GM19467 (cell line): ENCODE measurements at regions not wholly inside any gene's neighbourhood (a gene's known extent, or its start where the extent isn't known, plus 50 kb on each side); places are given as distances from the start of the nearest gene placed in this dataset.

Experiments
- ATAC-seq: cut with Tn5 transposase; IDR thresholded peaks from one replicate; pipeline ENCODE4 v1.9.1; 2021; ENCODE audit warnings: mild to moderate bottlenecking, moderate library complexity; ENCODE audit not compliant: unreplicated experiment

DNA sequence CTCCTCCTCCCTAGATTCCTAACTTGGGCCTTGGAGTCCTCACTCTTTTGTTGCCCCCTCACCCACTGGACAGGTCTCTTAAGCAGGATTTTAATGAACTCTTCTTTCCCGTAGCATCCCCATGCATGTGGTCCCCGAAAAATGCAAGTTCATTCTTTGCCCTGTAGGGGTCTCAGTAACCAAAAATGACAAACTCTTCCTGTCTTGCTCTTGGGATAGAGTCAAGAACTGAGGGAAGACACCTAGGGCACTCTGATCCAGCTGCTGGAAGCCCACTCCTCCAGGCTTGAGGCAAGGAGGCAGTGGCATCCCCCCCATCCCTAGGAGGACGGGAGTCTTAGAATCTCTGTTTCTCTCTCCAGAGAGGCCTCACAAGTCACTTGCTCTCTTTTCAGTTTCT is 987.0 kb downstream of the DIAPH3 start:
- no peak for ATAC-seq

DNA sequence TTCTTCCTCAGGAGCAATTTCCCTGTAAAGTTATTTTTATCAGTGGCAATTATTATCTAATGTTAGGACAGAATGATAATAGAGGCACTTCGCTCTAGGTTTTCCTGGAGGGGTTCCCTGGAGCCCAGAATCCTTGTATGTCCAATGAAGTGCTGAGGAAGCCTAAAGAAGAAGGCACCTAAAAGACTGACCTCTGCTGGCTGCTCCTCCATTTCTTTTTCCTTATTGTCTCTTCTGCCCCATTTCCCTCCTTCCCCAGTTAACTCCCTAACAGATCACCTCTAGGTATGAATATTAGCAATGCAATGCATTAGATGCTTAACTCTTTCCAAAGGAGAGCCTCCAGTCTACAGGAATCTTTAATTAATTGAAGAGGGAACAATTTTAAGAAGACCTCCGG is 985.4 kb downstream of the DIAPH3 start:
- no peak for ATAC-seq

DNA sequence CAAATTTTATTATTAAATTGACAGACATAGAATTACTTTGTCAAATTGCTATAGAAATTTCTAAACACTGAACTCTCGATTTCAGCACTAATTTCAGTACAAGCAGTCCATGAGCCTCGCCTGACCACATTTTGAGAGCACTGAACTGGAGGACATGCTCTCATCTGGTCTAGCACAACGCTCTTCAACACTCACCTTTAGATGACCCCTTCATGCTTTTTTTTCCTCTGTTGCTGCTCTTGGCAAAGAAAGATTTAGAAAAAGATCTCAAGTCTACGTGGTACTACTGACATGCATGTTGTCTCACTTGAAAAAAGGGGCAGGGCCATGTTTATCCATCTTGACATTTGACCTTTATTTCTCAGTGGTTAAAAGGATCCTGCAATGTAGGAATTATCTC is 981.5 kb downstream of the DIAPH3 start:
- no peak for ATAC-seq

DNA sequence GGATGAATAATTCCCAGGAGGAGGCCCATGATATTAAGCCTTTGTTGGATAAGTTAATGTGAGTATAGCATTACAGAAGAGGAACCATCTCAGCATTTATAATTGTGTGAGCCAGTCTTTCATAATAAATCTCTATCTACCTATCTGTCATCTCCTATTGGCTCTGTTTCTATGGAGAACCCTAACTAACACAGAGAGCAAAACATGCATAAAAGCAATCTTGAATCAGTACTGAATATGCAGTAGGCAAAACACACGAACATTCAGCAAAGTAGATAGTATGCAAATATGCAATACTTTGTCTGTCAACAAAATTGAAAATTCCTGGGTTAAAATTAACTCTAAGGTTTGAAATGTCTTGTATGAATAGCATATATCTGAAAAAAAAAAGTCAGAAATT is 966.3 kb downstream of the DIAPH3 start:
- no peak for ATAC-seq

DNA sequence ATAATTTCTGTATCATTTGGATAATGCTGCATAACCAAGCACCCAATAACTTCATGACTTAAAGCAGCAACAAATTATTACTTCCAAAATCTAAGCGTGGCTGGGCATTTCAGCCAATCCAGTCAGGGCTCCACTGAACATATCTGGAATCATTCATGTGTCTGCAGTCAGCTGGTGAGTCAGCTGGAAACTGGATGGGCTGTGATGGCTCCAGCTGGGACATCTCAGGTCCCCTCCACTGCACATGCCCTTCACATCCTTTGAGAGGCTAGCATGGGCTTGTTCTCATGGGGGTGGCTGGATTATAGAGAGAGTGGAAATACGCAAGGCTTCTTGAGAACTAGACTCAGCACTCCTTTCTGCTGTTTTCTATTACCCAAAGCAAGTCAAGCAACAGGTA is 961.9 kb downstream of the DIAPH3 start:
- ATAC-seq = no peak

- no peak for ATAC-seq
Observed at GRCh38 chr13:59203855-59204254, 959.9 kb downstream of the DIAPH3 start.

DNA sequence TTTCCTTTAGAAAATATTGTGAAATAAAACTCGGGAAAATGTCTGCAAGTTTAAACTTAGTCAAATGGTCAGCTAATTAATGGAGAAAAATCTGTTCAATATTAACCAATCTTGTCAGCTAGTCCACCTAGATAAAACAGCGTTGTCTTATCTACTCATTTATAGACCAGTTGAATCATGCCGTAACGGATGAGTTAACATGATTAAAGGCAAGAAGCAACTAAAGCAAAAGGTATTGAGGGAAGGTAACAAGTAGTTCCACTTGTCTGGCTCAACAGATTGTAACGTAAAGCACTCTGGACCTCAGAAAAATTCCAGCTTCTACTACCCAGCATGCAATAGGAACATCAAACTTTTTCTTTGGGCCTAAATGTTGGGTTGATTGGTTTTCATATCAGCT is 958.2 kb downstream of the DIAPH3 start:
- no peak for ATAC-seq

DNA sequence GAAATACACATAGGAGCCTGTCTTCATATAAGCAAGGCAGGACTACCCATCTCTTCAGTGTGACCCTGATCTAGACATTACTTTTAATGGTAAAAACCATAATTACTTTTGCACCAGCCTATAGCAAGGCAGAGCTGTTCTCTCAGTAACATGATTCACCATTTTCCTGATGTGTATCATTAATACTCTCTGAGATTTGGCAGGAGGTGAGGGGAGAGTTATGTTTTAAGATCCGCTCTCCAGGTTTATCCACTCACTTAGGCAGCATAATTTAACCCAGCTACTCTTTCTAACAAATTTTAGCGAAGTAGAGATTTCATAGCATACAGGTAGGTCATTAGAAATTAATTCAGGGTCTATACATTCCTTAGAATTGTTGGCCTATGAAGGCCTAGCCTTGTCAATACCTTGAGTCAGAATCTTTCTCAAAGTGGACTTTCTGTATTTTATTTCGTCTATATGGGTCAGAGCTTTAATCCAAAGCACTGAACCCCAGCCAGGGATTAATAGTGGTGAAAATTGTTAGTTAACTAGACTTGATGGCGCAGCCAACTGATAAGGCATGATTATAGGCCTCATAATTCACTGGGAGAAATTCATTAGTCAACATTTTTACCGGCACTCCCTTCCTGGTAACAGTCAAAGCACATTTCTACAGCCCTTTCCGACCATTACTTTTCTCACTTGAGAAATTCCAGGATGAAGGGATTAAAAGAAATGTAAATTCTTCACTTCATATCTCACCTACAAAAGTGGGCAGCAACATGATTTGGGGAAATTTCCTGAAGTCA is 955.1 kb downstream of the DIAPH3 start:
- ATAC-seq = no peak

DNA sequence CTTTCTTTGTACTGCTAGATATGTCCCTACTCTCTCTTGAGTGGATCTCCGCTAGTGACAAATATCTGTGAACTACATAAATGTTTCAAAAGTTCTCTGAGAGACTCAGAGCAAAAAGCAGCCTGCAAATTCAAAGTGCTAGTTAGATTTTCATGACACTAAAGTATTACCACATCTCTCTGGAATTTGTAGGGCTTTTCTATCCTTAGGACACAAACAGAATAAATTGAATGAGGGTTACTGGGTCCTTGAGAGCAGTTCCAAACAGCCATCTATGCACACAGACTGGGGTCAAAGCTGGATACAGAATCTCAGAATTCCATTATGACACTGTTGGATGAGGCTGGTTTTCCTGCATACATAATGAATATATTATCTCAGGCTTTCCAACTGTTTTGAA is 953.2 kb downstream of the DIAPH3 start:
- ATAC-seq = no peak

DNA sequence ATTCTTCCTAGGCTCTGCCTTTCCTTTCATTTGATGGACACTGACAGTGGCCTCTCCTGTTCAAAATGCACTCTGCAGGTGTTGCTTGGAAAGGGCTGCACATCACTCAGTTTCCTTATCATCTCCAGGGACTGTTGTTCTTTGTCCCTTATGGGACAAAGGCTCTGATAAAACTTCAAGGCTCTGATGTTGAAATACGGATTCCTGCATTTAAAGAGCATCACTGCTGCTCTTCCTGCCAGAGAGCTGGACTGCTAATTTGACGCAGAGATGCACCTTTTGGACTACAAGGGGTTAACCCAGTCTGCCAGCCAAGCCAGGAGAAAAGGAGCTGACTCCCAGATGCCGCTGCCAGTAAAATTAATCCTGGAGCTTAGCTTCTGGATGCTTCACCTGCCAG is 952.1 kb downstream of the DIAPH3 start:
- no peak for ATAC-seq

GRCh38 chr13:59229401-59229800 is 934.3 kb downstream of the DIAPH3 start:
- no peak for ATAC-seq

- no peak for ATAC-seq
Observed at GRCh38 chr13:59229861-59230260, 933.9 kb downstream of the DIAPH3 start.

DNA sequence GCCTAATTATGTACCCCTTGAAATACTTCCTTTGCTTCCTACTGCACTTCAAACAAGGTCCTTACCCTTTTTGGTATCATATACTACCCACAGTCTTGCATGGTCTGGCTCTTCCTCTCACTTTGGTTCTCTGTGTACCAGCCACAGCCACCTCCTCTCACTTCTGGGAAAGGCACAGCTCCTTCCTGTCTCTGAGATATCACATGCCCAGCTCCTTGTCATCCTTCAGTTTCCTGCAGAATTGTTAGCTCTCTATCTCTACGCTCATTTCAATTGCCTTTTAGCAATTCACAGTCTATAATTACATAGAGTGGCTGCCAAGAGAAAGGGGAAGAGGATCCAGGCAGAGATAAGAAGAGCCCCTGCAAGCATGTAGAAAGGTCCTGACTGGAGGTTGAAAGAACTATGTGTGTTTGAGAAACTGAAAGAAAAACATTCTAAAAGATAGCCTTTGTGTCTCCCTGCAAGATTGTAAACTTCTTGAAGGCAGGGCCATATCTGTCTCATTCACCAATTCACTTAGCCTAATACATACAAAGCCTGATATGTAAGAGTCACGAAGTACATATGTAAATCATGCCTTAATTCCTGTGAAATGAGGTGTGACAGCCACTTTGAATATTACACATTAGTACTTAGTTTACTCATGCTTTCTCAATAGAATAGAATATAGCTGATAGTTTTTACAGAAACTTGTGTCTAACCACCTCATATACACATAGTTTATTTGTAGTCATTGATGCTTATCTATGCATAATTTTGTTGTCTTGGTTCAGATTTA is 933.1 kb downstream of the DIAPH3 start:
- ATAC-seq = no peak

- no peak for ATAC-seq
Observed at GRCh38 chr13:59236309-59236919, 927.3 kb downstream of the DIAPH3 start.

GRCh38 chr13:59236944-59237343 is 926.8 kb downstream of the DIAPH3 start:
- ATAC-seq = no peak

GRCh38 chr13:59247171-59247570 is 916.6 kb downstream of the DIAPH3 start:
- no peak for ATAC-seq

- ATAC-seq = no peak
Observed at GRCh38 chr13:59250336-59251189, 913.2 kb downstream of the DIAPH3 start.

DNA sequence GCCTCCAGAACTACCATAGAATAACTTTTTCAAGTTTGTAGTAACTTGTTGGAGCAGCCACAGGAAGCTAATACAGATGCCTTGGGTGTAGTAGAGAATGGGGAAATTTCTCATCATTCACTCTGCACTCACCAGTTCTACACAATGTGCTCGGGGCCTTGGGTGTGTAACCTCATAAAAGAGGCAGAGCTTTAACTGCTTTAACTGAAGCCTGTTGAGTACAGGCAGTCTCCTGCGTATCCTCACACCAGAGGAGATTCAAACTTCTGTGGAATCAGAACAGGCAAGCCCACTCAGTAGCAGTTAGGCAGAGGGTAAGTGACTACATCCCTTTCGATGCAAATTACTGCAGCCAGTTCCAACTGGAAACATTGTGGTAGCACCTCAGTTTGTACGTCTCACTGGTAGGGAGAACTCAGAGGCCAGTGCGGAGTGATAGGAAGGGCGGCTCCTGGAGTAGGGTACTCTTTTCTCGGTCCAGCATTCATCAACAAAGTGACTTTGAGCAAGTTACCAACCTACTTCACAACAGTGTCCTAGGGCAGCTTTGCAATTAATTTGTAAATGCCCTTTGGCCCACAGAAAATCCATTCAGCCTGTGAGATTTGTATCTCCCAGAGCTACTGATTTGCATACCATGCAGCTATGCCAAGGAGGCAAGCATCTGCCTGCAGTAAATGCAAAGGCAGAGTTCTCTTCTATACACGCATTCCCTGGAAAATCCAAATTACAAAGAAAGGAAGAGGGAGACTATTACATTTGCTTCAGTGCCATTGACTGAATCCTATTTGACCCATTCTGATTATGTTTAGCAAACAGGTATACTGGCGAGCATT is 904.3 kb downstream of the DIAPH3 start:
- ATAC-seq = no peak

DNA sequence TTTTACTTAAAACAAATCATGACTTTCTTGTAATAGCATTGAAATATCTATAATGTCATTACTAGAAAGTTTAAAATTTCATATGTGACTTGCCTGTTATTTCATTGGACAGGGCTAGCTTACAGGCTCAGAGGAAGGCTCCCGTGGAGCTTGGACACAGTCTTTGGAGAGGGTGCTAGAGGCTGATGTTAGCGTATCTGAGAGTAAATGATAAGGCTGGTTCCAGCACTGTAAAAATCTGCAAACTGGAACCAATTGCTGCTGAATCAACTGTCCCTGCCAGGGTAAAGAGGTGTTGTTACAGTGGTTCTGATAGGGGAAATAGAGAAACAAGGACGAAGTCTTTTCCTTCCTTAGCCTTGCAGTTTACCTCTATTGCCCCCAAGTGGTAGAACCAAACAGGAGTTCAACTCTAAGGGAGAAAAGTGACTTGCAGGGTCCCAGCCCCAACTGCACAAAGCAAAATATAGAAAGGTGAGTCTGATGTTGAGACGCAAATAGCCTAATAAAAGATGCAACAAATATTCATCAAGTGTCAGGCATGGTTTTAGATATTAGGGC is 901.7 kb downstream of the DIAPH3 start:
- ATAC-seq = no peak

DNA sequence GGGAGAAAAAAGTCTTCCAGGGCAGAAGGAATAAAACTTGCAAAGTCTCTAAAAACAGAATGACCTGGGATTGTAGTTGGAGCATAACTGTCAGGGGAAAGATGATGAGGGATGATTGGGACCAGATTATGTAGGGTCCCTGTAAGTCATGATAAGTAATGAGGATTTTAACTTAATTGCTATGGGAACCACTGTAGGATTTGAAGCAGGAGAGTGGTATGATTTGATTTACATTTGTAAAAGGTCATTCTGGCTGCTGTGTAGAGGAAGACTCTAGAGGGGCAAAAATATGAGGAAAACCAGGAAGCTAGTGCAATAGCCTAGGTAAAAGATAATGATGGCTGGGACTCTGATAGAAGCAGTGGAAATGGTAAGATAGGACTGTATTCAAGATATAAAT is 900.2 kb downstream of the DIAPH3 start:
- no peak for ATAC-seq
